HG03354 (cell line): ENCODE measurements at regions not wholly inside any gene's neighbourhood (a gene's known extent, or its start where the extent isn't known, plus 50 kb on each side); places are given as distances from the start of the nearest gene placed in this dataset.
"Not testable (repeated sequence)": the region's sequence is repeated elsewhere in the genome, so short reads cannot be mapped to it uniquely, and the experiment has no call there.

ENCODE experiments used
- ATAC-seq: cut with Tn5 transposase; IDR thresholded peaks from one replicate; pipeline ENCODE4 v1.9.1; 2021; ENCODE audit warnings: mild to moderate bottlenecking; ENCODE audit not compliant: unreplicated experiment, poor library complexity, severe bottlenecking

DNA sequence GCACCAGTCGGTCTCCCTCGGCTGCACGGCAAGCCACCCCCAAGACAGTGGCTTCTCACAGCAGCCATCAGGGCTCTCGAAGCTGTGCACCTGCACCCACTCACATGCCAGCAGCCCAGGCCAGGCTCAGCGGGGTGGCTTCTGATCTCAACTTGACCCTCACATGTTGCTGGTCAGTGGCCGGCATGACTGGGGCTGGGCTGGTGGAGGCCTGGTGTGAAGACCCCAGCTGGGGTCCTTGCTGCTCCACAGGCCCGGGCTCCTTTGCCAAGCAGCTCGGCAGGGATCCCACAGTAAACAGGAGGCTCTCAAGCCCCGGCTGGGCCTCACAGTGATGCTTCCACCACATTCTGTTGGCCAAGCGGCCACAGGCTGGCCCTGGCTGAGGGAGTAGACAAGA, 128.2 kb downstream of the BRD1 start:
- ATAC-seq = no peak

DNA sequence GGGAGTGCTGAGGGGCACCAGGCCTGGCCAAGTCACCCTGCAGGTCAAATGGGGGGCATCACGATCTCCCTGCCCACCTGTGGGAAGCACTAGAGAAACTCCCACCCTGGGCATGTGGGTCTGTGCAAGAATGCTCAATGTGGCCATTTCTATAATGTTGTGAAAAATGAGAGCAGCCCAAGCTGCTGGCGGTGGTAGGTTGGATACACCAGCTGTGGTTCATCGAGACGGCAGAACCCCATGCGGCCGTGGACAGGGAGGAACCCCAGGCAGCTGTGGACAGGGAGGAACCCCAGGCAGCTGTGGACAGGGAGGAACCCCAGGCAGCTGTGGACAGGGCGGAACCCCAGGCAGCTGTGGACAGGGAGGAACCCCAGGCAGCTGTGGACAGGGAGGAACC, 129.1 kb downstream of the BRD1 start:
- ATAC-seq = not testable (repeated sequence)

DNA sequence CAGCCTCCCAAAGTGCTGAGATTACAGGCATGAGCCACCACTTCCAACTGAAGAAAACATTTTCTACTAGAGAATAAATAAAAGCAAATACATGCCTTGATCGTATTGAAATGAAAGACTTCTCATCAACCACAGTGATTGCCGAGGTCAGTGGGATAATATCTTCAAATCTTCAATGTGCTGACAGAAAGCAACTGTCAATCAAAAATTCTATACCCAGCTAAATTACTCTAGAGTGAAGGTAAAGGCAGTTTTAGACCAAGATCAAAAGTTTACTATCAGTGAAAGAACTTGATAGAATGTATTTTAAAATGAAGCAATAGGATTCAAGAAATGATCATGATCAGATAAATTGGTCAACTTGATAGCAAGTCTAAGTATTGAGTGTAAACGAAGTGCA, 130.6 kb downstream of the BRD1 start:
- no peak for ATAC-seq

DNA sequence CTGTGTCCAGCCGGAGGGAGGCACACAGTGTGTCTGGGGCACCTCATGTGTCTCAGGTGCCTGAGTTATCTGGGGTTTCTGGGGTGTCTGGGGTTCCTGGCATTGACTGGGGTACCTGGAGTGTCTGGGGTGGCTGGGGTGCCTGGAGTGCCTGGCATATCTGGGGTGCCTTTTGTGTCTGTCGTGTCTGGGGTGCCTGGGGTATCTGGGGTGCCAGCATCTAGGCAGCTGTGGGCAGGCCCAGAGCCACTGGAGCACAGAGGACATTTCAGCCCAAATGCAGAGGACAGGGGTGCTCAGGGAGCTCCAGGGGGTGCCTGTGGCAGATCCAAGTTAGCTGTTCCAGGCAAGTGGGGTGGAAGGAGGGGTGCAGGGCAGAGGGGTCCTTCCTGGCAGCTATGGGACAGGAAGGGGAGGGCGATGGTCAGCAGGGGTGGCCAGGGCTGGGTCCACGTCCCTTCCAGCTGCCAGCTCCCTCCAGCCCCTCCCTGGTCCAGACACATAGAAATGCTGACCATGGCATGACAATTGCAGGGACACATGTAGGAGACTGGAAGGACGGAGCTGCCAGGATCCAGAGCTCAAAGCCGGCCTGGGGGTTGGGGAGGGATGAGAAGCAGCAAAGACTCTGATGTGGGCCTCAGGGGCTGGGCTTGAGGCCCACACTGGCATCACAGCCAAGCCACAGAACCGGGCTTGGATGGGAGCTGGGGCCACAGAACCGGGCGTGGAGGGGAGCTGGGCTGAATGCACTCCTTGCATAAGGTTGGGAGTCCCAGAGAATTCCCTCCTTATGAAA, 133.0 kb downstream of the BRD1 start:
- no peak for ATAC-seq

DNA sequence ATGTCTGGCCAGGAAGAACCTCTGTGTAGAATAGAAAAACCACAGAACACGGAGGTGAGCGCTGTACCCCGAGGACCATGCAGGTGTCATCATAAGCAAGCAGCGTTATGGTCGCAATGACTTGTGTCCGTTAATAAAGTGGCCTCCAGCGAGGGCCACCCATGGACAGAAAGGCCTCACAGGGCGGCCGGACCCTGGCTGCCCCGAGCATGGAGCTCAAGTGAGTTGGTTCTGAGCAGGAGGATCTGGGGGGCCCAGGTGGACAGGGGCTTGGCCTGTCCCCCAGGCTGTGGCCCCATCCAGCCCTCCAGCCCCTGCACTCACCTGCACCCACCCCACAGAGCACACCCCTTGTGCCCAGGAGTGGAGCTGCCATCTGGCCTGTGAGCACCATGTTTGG, 133.8 kb downstream of the BRD1 start:
- no peak for ATAC-seq

DNA sequence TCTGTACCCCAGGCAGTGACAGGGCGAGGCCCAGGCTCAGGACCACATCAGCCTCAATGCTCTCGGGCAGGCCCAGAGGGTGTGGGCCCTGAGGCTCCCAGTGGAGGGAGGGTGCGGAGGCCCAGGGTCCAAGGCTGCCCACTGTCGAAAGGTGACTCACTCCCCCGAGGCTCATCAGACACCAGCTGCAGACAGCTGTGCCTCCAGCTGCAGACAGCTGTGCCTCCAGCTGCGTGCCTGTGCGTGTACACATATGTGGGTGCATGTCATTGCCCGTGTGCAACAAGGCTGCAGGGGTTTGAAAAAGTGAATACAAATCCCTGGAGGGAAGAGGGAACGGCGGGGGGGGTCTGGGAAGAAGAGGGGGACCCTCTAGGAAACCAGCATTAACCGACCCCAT, 134.3 kb downstream of the BRD1 start:
- no peak for ATAC-seq

DNA sequence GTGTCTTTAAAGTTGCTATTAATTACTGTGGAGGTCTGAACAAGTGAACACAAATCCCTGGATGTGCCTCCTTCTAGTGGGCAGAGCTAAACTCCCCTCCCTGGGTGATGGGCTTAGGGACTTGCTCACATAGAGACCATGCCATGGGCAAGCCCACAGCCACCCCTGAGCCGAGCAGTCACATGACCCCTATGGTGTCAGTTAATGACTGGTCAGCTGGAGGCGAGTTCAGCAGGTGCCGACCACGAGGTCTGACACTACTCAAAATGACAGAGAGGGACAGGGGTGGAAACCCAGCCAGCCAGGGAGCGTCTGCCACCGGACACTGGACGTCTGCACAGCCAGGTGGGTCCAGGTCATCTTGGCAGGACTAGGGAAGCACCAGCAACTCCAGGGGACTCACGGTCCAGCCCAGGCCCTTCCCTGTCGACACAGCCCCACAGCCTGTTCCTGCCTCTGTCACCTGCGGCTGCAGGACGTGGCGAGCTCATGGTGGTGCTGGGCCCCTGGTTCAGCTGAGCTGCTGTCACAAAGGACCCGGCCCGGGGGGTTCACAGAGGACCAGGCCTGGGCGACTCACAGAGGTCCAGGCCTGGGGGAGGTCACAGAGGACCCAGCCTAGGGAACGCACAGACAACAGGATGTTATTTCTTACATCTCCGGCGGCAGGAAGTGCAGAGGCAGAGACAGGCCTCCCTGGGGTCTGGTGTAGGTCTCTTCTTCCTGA, 135.0 kb downstream of the BRD1 start:
- no peak for ATAC-seq

DNA sequence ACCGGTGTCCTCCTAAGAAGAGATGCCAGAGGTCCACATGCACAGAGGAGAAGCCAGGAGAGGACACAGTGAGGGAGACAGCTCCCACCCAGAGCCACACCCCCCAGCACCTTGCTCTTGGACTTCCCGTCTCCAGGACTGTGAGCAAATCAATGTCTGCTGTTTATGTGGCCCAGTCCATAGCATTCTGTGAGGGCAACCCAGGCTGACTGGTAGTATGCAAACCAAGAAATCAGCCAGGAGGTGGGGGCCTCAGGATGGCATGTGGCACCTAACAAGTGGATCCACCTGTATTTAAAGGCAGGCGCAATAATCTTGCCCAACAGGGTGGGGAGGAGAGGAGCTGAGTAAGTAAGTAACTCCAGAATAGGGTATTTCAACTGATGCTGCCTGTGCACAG, 136.4 kb downstream of the BRD1 start:
- ATAC-seq = no peak

DNA sequence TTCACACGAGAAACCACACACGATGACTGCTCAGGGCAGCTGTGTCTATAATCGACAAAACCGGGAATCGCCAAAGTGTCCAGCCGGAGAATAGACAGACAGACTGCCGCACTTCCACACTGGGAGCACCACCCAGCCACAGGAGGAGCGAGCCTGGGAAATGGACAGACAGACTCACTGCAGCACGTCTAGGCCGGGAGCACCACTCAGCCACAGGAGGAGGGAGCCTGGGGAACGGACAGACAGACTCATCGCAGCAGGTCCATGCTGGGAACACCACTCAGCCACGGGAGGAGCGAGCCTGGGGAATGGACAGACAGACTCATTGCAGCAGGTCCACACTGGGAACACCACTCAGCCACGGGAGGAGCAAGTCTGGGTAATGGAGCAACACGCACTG, 137.2 kb downstream of the BRD1 start:
- no peak for ATAC-seq

DNA sequence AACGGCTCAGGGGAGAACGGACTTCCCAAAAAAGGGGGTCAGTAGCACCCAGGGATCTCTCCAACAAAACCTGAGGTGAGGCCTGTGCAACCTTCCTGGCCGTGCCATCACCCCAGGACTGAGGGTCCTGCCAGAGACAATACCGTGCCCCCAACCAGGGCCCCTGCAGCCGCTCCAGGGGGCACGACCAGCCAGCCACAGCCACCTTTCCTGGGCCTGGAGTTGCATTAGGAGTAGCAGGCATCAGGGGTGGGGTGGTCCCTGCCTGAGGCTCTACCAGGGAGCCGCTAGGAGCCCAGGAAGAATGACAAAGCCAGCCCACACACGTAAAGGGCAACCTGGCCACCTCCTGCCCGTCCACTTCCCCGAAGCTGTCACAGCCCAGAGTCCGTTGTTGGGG, 137.8 kb downstream of the BRD1 start:
- ATAC-seq = no peak

DNA sequence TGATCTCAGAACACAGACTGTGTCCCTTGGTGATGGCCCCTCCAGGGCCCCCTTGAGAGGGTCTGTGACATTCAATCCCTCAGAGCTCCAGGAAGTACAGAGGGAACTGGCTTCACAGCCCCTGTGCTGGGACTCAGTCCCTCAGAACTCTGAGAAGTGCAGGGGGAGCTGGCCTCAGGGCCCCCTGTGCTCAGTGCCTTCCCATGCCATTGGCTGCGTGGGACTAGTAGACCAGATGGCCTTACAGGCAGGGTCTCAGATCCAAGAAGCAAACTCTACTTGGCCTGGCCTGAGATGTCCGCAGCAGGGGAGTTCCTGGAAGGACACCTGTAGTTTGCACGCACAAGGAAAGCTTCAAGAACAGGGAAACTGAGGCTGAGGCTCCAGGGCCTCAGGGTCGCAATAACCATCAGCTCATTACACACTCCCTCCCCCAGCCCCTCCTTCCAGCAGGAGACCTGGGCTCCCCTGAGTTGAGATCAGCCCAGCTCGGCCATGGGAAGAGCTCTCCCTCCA, 138.4 kb downstream of the BRD1 start:
- ATAC-seq = no peak

DNA sequence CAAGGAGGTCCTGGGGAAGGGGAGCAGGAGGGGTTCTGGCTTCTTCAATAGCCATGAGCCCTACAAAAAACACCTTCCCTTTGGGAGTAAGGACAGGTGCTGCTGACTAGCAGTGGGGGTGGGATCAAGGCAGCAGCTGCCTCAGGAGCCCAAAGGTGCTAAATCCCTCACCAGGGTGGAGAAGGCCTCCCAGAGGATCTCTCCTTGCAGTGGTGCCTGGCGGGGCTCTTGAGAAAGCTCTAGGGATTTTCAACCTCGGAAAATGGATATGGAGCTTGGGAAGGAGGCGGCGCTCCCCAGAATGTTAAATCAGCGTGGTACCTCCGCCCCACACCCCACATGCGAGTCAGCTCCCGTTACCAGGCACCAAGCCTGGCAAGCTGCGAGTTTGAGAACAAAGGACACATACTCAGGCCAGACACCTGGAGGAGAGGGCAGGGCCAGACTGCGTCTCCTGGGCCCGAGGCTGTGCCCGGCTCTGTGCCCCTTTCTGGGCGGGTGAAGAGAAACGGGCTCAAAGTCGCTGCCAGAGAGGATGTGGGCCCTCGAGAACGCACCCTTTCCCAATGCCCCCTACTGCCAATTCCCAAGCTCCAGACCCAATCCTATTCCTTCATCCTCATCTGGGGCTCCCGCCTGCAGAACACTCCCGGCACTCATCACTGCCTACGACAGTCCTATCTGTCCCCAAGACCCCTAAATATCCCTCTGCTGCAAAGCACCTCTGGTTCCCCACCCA, 139.0 kb downstream of the BRD1 start:
- no peak for ATAC-seq

DNA sequence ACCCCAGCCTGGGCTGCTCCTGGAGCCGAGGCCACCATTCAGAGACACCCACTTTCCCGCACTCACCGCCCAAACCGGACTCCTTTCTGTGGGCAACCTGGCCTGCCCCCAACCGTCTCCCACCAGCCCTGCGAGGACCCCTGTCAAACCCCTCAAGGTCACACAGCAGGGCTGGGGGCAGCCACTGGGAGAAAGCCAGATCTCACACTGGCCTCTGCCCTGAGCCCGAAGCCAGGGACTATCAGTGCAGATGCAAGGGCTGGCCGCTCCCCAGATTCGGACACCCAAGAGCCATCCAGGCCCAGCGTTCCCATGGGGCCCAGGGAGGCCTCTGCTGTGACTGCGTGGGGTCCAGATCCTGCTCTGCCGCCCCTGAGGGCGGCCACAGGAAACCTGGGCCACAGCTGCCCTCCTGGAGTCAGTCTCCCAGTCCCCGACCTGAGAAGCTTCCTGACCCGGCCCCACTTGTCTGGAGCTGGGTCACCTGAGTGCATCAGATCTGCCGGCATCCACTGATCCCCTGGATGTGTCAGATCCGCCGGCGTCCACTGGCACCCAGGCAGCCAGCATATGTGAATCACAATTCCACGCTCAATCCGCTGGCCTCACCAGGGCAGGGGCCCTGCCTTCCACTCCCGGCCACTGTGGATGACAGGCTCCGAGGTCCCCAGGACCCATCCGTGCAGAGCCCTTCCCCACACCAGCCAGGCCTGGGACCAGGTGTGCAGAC, 139.7 kb downstream of the BRD1 start:
- no peak for ATAC-seq

DNA sequence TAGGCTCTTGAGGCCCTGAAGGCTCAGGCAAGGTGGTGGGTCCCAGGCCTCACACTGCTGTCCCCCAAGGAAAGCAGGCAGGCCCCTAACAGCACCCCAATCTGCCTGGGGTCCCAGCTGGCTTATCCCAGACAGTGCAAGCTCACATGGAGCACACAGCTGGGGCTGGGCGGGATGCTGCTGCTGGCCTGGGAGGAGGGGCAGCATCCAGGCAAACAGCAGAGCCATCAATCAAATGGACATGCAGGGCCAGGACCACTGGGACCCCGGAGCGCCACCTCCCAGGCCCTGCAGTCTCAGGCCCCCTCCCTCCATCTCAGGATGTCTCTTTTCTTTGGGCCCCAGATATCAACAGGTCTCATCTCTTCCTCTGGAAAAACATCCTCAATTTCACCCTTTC, 140.3 kb downstream of the BRD1 start:
- no peak for ATAC-seq

DNA sequence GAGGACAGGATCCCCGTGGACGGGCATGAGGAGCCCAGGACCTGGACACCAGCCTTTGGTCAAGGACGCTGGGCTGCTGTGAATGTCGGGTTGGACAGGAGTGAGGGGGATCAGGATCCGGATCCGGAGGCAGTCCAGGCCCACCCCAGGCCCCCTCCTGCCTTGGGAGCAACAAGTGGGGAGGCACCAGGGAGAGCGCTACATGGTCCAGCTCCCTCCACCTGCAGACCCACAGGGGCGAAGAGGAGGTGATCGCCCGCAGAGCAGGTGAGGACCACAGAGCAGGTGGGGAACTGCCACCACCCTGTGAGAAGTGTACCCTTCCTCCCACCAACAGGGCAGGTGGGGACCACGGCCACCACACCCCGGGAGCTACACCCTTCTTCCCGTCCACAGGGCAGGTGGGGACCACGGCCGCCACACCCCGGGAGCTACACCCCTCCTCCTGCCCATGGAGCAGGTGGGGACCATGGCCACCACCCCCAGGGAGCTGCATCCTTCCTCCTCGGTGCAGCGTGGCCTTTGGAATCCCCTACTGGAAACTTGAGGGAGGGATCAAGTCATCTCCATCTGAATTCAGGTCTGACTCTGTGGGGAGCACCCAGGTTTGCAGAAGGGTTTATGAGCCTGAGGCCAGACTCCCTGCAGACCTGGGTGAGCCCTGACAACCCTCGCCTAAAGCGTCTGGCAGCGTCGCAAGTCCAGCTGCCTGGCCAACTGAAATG, 141.0 kb downstream of the BRD1 start:
- no peak for ATAC-seq

DNA sequence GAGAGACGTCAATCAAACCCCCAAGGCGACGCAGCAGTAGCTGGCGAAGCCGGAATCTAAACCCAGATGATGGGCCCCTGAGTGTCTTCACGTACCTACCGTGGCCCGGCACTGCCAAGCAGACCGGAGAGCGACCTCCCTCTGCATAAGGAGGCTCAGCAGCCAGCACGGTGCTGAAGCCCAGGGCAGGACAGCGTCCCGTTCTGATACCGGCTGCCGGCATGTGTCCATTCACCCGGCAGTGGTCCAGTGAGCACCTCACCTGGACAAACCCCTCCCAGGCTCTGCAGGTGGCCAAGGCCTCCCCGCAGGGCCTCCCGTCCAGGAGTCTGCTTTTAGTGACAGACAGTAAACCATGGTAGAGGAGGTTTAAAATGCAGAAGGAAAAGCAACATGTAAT, 142.0 kb downstream of the BRD1 start:
- ATAC-seq = no peak

DNA sequence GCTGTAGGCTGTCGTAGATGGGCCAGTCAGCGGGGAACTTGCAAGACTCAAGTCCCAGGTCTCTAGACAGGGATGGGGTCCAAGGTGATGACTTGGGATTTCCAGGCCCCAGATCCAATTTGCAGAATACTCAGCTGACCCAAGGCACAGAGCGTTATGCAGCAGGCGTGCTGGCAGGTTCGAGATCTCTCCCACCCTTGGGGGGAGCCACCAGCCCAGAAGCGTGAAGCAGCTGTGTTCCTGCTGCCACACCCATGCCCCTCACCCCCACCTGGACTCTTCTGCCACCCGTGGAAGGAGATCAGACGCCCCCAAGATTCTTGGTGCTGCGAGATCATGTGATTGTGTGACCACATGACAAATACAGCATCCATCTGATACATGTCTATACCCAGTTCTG, 142.6 kb downstream of the BRD1 start:
- ATAC-seq = no peak

DNA sequence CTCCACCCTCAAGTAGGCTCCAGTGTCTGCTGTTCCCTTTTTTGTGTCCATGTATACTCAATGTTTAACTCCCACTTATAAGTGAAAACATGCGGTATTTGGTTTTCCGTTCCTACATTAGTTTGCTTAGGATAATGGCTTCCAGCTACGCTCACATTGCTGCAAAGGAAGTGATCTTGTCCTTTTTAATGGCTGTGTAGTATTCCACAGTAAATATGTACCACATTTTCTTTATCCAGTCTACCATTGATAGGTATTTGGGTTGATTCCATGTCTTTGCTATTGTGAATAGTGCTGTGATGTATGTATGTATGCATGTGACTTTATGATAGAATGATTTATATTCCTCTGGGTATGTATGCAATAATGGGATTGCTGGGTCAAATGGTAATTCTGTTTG, 144.6 kb downstream of the BRD1 start:
- ATAC-seq = no peak

DNA sequence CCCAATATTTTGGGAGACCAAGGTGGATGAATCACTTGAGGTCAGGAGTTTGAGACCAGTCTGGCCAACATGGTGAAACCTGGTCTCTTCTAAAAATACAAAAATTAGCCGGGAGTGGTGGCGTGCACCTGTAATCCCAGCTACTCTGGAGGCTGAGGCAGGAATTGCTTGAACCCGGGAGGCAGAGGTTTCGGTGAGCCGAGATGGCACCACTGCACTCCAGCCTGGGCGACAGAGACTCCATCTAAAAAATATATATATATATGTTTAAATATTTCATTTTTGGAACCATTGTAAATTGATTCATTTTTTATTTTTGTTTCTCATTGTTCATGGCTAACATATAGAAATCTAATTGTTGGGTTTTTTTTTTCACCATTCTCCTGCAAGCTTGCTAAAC, 146.9 kb downstream of the BRD1 start:
- not testable (repeated sequence) for ATAC-seq
